Stimulated activated CD4-positive, alpha-beta T cell treated with anti-CD3 and anti-CD28 coated beads, Interleukin-15, amount 100 ng/mL, for 48 hours (primary cell): ENCODE measurements at regions not wholly inside any gene's neighbourhood (a gene's known extent, or its start where the extent isn't known, plus 50 kb on each side); places are given as distances from the start of the nearest gene placed in this dataset.
"Not testable (repeated sequence)": the region's sequence is repeated elsewhere in the genome, so short reads cannot be mapped to it uniquely, and the experiment has no call there.

Experiments
- DNase-seq, 2 donors: peaks; one replicate each; pipeline ENCODE4 v3.0.0-alpha.2; 2020; ENCODE audit warnings: low read depth in 2 of 2

- DNase-seq, result no peak
Observed at GRCh38 chr7:106448992-106449859, 164.4 kb upstream of the NAMPT start.

GRCh38 chr7:106448346-106448991 lies 163.7 kb upstream of the NAMPT start:
- DNase-seq, result no peak

- no peak for DNase-seq
Observed at GRCh38 chr7:106447318-106447847, 162.6 kb upstream of the NAMPT start.

- not testable (repeated sequence) for DNase-seq
Observed at GRCh38 chr7:106445366-106445765, 160.6 kb upstream of the NAMPT start.

GRCh38 chr7:106444068-106444655 lies 159.4 kb upstream of the NAMPT start:
- DNase-seq, result no peak

GRCh38 chr7:106443156-106443555 lies 158.4 kb upstream of the NAMPT start:
- DNase-seq, result no peak

GRCh38 chr7:106442476-106442875 lies 157.7 kb upstream of the NAMPT start:
- DNase-seq, result no peak

- not testable (repeated sequence) for DNase-seq
Observed at GRCh38 chr7:106441343-106441742, 156.6 kb upstream of the NAMPT start.

GRCh38 chr7:106436933-106437332 lies 152.2 kb upstream of the NAMPT start:
- DNase-seq, result not testable (repeated sequence)

GRCh38 chr7:106433377-106433776 lies 148.6 kb upstream of the NAMPT start:
- no peak for DNase-seq

GRCh38 chr7:106430535-106431455 lies 146.0 kb upstream of the NAMPT start:
- DNase-seq, result no peak

GRCh38 chr7:106430103-106430502 lies 145.3 kb upstream of the NAMPT start:
- DNase-seq, result no peak

GRCh38 chr7:106426803-106427202 lies 142.0 kb upstream of the NAMPT start:
- no peak for DNase-seq

GRCh38 chr7:106425017-106425719 lies 140.4 kb upstream of the NAMPT start:
- DNase-seq, result peak; percentile 75 to 76

GRCh38 chr7:106424476-106425016 lies 139.8 kb upstream of the NAMPT start:
- no peak for DNase-seq

- no peak for DNase-seq
Observed at GRCh38 chr7:106423821-106424475, 139.2 kb upstream of the NAMPT start.

GRCh38 chr7:106423111-106423510 lies 138.3 kb upstream of the NAMPT start:
- no peak for DNase-seq

GRCh38 chr7:106421181-106421762 lies 136.5 kb upstream of the NAMPT start:
- DNase-seq, result no peak

- DNase-seq, result no peak
Observed at GRCh38 chr7:106420736-106421135, 136.0 kb upstream of the NAMPT start.

- DNase-seq, result no peak
Observed at GRCh38 chr7:106420210-106420609, 135.4 kb upstream of the NAMPT start.
